ENCODE measurements at regions not wholly inside any gene's neighbourhood (a gene's known extent, or its start where the extent isn't known, plus 50 kb on each side); places are given as distances from the start of the nearest gene placed in this dataset.

GRCh38 chr5:42230839-42231238 lies 192.4 kb upstream of the GHR start:
- TF ChIP-seq EZH2 (IDR thresholded peaks at IDR 0.05) = no peak
- TF ChIP-seq, protein P1, sequence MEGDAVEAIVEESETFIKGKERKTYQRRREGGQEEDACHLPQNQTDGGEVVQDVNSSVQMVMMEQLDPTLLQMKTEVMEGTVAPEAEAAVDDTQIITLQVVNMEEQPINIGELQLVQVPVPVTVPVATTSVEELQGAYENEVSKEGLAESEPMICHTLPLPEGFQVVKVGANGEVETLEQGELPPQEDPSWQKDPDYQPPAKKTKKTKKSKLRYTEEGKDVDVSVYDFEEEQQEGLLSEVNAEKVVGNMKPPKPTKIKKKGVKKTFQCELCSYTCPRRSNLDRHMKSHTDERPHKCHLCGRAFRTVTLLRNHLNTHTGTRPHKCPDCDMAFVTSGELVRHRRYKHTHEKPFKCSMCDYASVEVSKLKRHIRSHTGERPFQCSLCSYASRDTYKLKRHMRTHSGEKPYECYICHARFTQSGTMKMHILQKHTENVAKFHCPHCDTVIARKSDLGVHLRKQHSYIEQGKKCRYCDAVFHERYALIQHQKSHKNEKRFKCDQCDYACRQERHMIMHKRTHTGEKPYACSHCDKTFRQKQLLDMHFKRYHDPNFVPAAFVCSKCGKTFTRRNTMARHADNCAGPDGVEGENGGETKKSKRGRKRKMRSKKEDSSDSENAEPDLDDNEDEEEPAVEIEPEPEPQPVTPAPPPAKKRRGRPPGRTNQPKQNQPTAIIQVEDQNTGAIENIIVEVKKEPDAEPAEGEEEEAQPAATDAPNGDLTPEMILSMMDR (IDR thresholded peaks at IDR 0.05) = no peak
